ENCODE measurements at regions not wholly inside any gene's neighbourhood (a gene's known extent, or its start where the extent isn't known, plus 50 kb on each side); places are given as distances from the start of the nearest gene placed in this dataset.

GRCh38 chr6:150719099-150719766 lies 119.5 kb downstream of the PLEKHG1 start:
- H3K27me3 ChIP-seq = no peaks in the 10 kb centered on the region
- H3K36me3 ChIP-seq = no peaks in the 10 kb centered on the region
- DNase-seq (ENCODE audit: low spot score in 2 of 2) = no peak
- 70 to 74% methylated on average over 7 of the region's 7 CpGs for WGBS, 2 donors
- peaks cover 0 to 7% (median 2%) of the 10 kb centered on the region in 4 donors for H3K4me1 ChIP-seq
- no peak overlapping the region for H3K4me3 ChIP-seq
- TF ChIP-seq POLR2A (IDR thresholded peaks at IDR 0.05) = no peak
- TF ChIP-seq CTCF (IDR thresholded peaks at IDR 0.05) = no peak
- no peak for TF ChIP-seq EP300 (IDR thresholded peaks at IDR 0.05)
- H3K27ac ChIP-seq = no peak overlapping the region
- H3K9me3 ChIP-seq = no peaks in the 10 kb centered on the region

GRCh38 chr6:150719831-150720230 lies 120.1 kb downstream of the PLEKHG1 start:
- Histone ChIP-seq H3K27ac (no peak overlapping the region), H3K27me3 (no peaks in the 10 kb centered on the region), H3K4me3 (no peak overlapping the region), H3K9me3 (no peaks in the 10 kb centered on the region), H3K4me1 (peaks cover 0 to 7% (median 2%) of the 10 kb centered on the region in 4 donors), H3K36me3 (no peaks in the 10 kb centered on the region)
- WGBS, 2 donors = 63 to 78% methylated on average over 1 of the region's 1 CpG
- no peak for DNase-seq (ENCODE audit: low spot score in 2 of 2)
- TF ChIP-seq CTCF (IDR thresholded peaks at IDR 0.05) = no peak
- TF ChIP-seq EP300 (IDR thresholded peaks at IDR 0.05) = no peak
- no peak for TF ChIP-seq POLR2A (IDR thresholded peaks at IDR 0.05)

- 42 to 46% methylated on average over 5 of the region's 5 CpGs for WGBS, 2 donors
- no peak for DNase-seq (ENCODE audit: low spot score in 2 of 2)
- H3K27me3 ChIP-seq = no peaks in the 10 kb centered on the region
- H3K4me1 ChIP-seq = peaks cover 0 to 7% (median 2%) of the 10 kb centered on the region in 4 donors
- TF ChIP-seq CTCF (IDR thresholded peaks at IDR 0.05) = peak in 1 of 5 experiments; percentile 26
- TF ChIP-seq EP300 (IDR thresholded peaks at IDR 0.05) = no peak
- H3K27ac ChIP-seq = peak overlapping the region in 1 of 4 donors; percentile 32
- no peaks in the 10 kb centered on the region for H3K9me3 ChIP-seq
- no peak overlapping the region for H3K4me3 ChIP-seq
- no peaks in the 10 kb centered on the region for H3K36me3 ChIP-seq
These were observed 121.1 kb downstream of the PLEKHG1 start for GRCh38 chr6:150720774-150721233.

GRCh38 chr6:150721418-150722266 lies 122.0 kb downstream of the PLEKHG1 start:
- Histone ChIP-seq H3K27ac (peak overlapping the region in 1 of 4 donors; percentile 32), H3K27me3 (no peaks in the 10 kb centered on the region), H3K36me3 (no peaks in the 10 kb centered on the region), H3K9me3 (no peaks in the 10 kb centered on the region), H3K4me1 (peaks cover 0 to 7% (median 2%) of the 10 kb centered on the region in 4 donors), H3K4me3 (no peak overlapping the region)
- DNase-seq (ENCODE audit: low spot score in 2 of 2) = no peak
- 82 to 90% methylated on average over 11 of the region's 11 CpGs for WGBS, 2 donors
- TF ChIP-seq POLR2A (IDR thresholded peaks at IDR 0.05) (no peak), EP300 (IDR thresholded peaks at IDR 0.05) (no peak), CTCF (IDR thresholded peaks at IDR 0.05) (no peak)
